ENCODE measurements at regions not wholly inside any gene's neighbourhood (a gene's known extent, or its start where the extent isn't known, plus 50 kb on each side); places are given as distances from the start of the nearest gene placed in this dataset.
"Not testable (repeated sequence)": the region's sequence is repeated elsewhere in the genome, so short reads cannot be mapped to it uniquely, and the experiment has no call there.

DNA sequence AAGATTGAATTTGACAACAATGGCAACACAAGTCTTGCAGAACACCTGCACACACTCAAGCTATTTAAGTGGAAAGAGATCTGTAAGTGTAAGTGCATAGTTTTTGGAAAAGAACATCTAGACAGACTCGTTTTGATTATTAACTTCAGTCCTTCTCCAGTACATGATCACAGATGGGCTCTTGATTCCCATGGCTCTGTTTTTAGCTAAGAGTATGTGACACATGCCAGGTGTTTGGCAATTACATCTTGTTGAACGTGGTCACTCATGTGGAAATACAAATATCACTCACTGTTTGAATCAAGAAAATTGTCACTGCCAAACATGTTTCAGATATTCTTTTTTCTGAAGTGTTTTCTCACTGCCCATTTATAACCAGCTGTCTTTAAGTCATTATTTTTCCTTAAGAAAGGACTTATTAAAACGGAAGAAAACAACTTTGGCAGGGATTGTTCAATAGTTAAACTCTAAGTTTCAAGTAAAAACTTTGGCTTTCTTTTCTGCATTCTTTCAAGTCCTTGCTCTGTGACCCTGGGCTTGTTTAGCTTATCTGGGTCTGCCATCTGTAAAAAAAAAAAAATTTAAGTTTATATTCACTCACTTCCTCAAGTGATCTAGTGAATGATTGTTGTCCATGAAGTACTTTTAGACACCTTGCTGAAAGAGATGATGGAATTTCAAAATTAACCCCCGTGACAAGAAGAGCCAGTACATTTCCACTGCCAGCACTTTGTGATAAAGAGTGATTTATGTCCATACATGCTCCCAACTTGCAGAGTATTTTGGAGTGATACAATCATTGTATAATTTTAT lies 125.4 kb downstream of the ATXN3L start:
- intact Hi-C loops (cut with DNase I) = no loop called here
- no peak for DNase-seq (ENCODE audit: low spot score)

DNA sequence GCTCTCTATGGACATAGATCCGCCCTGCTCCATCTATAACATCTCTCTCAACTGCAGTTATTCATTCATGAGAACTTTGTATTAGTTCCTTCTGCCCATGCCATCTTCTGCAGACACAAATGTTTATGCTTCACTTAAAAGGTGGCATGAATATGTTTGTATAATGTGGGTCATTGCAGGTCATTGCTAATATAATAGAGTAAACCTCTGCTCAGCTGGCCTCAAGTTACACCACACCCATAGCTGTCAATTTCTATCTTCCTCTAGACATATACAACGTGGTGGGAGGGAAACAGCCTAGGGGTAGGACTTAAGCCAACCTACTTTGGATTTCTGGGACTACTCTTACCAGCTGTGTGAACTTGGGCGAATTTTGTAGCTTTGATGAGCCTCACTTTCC lies 129.8 kb downstream of the ATXN3L start:
- intact Hi-C loops (cut with DNase I) = no loop called here
- DNase-seq (ENCODE audit: low spot score) = no peak

DNA sequence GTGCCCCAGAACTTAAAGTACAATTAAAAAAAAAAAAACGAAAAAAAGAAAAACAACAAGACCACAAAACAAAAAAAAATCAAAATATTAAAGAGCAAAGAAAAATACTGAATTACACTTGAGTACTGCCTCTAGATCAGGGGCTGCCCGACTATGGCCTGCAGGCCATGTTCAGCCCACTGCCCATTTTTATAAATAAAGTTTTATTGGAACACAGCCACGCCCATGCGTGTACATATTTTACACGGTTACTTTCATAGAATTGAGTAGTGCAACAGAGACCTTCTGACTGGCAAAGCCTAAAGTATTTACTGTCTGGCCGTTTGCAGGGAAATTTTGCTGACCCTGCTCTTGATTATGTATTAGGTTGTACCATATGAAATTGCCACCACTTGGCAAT lies 130.5 kb downstream of the ATXN3L start:
- DNase-seq (ENCODE audit: low spot score) = no peak
- intact Hi-C loops (cut with DNase I) = no loop called here

- intact Hi-C loops (cut with DNase I) = no loop called here
- no peak for DNase-seq (ENCODE audit: low spot score)
Measured at GRCh38 chrX:13188731-13189309, 131.0 kb downstream of the ATXN3L start.

DNA sequence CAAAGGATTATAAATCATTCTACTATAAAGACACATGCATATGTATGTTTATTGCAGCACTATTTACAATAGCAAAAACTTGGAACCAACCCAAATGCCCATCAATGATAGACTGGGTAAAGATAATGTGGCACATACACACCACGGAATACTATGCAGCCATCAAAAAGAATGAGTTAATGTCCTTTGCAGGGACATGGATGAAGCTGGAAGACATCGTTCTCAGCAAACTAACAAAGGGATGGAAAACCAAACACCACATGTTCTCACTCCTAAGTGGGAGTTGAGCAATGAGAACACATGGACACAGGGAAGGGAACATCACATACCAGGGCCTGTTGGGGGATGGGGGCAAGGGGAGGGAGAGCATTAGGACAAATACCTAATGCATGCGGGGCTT lies 133.2 kb downstream of the ATXN3L start:
- intact Hi-C loops (cut with DNase I); DNase-seq (ENCODE audit: low spot score): not testable (repeated sequence)

DNA sequence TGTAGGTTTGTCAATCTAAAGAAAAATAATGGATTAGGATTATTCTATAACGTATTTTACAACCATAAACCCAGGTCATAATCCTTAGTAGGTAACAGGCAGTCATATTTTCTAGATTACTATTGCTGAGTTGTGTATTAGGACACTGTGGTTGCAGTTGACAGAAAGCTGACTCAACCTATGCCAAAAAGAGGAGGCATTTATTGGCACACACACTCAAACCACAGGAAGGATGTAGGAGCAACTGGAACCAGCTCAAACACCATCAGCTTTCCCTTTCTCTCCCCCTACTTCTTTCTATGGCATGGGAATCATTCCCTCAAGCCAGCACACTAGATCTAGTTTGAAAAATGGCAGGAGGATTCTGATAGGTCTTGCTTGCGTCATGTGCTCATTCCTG lies 136.4 kb upstream of the FAM9C start:
- no peak for DNase-seq (ENCODE audit: low spot score)
- intact Hi-C loops (cut with DNase I) = no loop called here

- intact Hi-C loops (cut with DNase I) = no loop called here
- DNase-seq (ENCODE audit: low spot score) = no peak
Measured at GRCh38 chrX:13179586-13179985, 135.2 kb upstream of the FAM9C start.

DNA sequence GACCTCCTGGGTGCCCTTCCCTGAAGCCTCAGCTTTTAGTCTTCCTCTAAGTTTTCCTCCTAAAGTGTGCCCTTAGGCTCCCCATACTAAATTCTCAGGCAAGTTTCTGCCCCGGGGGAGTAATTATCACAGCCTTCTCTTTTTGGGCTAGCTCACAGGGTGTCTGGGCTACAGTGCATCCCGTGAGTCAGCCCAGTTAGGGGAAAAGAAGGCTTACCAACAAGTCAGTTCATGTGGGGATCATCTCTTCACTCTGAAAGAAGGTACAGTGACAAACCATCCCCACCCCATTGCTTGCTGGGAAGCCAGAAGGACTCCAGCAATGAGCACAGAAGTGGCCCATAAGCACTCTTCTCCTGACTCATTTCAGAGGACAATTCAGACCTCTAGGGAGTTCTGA lies 134.7 kb upstream of the FAM9C start:
- intact Hi-C loops (cut with DNase I) = no loop called here
- DNase-seq (ENCODE audit: low spot score) = no peak

- no peak for DNase-seq (ENCODE audit: low spot score)
- intact Hi-C loops (cut with DNase I) = no loop called here
Measured at GRCh38 chrX:13177921-13178566, 133.6 kb upstream of the FAM9C start.

DNA sequence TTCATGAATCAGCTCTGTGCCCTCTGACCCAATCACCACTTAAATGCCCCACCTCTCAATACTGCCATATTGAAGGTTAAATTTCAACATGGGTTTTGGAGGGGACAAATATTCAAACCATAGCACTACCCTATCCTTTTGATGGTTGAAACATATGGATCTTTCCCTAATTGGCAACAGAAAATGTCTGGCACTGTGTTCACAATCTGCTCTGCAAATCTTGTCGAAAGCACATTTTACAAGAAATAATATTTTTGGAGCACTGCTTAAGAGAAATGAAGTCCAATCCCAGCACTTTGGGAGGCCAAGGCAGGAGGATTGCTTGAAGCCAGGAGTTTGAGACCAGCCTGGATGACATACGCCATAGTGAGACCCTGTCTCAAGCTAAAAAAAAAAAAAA lies 130.6 kb upstream of the FAM9C start:
- intact Hi-C loops (cut with DNase I) = no loop called here
- no peak for DNase-seq (ENCODE audit: low spot score)

GRCh38 chrX:13170966-13171558 lies 126.6 kb upstream of the FAM9C start:
- no peak for DNase-seq (ENCODE audit: low spot score)
- intact Hi-C loops (cut with DNase I) = no loop called here

- intact Hi-C loops (cut with DNase I) = loop anchor here (10.0 kb wide), 1 partner anchor 315 kb away; no protein-coding TSS in a partner anchor
- DNase-seq (ENCODE audit: low spot score) = no peak
Measured at GRCh38 chrX:13169684-13170083, 125.3 kb upstream of the FAM9C start.

GRCh38 chrX:13168269-13168668 lies 123.8 kb upstream of the FAM9C start:
- no peak for DNase-seq (ENCODE audit: low spot score)
- intact Hi-C loops (cut with DNase I) = loop anchor here (10.0 kb wide), 1 partner anchor 317 kb away; no protein-coding TSS in a partner anchor

DNA sequence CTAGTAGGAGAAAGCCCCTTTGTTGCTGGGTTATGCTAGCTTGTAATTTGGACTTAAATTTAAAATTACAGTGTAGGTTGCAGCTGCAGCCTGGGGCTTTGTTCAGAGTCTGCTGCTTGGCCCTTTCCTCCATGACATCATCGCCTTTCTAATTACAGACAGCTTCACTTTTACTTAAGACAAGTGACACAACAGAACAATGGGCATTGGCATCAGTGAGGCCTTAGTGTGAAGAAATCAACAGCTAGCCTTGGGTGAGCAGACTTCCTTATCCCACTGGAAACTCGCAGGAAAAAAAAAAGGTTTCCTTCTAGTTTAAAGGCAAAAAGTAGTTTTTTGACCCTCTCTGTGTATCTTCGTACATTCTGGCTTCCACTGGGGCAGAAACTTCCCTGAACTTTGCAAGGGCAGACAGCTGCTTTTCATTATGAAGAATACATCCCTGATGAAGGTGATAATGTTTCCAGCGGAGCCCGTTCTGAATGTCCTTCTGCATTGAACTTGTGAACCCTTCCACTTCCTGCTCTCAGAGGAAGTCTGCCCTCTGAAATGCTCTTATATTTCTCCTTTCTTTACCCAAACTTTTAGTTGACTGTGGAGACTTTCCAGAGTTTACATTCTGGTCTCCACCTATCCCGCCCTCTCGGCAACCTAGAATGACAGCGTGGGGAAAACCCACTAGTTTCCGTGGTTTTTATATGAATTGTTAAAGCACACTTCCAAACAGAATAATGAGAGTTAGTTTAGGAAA lies 123.2 kb upstream of the FAM9C start:
- DNase-seq (ENCODE audit: low spot score) = no peak

DNA sequence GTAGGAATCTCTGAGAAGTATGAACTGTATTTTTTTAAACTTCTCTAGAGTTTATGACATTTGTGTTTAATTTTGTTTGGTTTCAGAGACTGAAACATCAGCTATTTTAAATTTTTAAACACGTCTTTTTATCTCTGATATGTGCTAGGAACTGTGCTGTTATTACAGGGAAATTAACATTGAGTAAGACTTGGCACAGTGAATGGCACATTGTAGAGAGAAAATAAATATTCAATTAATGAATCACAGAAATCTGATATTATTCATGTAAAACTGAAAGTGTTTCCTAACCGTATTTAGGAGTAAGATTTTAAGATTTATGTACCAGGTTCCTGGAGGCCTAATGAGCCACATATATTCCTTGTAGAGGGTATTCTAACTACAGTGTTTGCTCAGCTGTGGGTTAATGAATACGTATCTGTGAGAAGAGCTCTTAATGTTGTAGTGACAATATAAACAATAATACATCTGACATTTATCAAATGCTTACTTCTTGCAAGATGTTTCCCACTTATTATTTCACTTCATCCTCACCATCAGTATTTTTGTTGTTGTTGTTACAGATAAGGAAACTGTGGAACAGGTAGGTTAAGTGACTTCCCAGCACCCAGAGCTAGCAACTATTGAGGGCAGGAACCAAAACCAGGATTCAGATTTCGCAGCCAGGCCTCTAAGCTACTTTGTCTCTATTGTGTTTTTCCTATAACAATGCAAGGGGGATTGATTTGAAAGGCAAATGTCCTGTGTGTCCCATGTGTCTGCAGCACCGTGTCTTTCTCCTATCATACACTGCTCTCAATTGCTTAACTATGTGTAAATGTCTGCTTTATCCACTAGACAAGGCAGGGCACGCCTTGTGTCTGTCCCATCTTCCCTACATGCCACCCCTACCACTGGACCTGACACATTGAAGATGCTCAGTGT lies 121.1 kb upstream of the FAM9C start:
- no peak for DNase-seq (ENCODE audit: low spot score)
- intact Hi-C loops (cut with DNase I) = loop anchor here (10.0 kb wide), 1 partner anchor 319 kb away; no protein-coding TSS in a partner anchor

More for the DNA sequence above, 123.2 kb upstream of the FAM9C start:
- intact Hi-C loops (cut with DNase I) = loop anchor here (10.0 kb wide), 1 partner anchor 317 kb away; no protein-coding TSS in a partner anchor

DNA sequence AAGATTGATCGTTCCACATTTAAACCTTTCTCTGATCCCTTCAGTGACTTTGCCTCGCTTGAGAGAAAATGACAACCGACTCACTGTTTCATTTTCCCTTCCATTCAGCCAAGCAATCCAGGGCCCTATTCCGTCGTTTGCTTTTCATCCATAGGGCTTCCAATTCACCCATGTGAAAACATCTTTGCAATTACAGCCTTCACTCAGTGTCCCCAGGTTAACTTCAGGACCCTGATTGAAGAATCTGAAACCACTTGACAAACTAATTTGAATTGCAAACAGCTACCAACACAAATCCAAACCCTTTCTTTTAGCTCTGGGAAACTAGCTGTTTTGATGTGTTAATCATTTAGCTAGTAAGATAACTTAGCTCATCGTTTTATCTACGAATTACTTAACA lies 120.2 kb upstream of the FAM9C start:
- no peak for DNase-seq (ENCODE audit: low spot score)
- intact Hi-C loops (cut with DNase I) = loop anchor here (5.0 to 10.0 kb wide), 4 partner anchors 42 to 320 kb away; partner anchors contain the start of gene TMSB4X

GRCh38 chrX:13162772-13163410 lies 118.5 kb upstream of the FAM9C start:
- DNase-seq (ENCODE audit: low spot score) = no peak
- intact Hi-C loops (cut with DNase I) = loop anchor here (5.0 to 10.0 kb wide), 4 partner anchors 41 to 322 kb away; partner anchors contain the start of gene TMSB4X

DNA sequence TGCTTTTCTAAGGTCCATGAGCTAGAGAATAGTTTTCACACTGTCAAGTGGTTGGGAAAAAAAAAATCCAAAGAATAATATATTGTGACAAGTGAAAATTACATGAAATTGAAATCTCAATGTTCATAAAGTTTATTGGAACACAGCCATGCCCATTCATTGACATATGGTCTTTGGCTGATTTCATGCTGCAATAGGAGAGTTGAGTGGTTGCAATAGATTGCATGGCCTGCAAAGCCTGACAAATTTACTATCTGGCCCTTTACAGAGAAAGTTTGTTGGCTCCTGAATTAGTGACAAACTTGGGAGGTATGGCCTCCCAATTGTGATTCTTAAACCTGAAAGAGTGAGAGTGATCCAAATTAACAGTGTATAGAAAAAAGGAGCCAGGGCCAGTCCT lies 115.5 kb upstream of the FAM9C start:
- DNase-seq (ENCODE audit: low spot score) = no peak
- intact Hi-C loops (cut with DNase I) = loop anchor here (2.0 to 10.0 kb wide), 5 partner anchors 38 to 325 kb away; partner anchors contain the start of gene TMSB4X

All from cardiac septum (tissue), 1 donor.